ENCODE measurements at regions not wholly inside any gene's neighbourhood (a gene's known extent, or its start where the extent isn't known, plus 50 kb on each side); places are given as distances from the start of the nearest gene placed in this dataset.
"Not testable (repeated sequence)": the region's sequence is repeated elsewhere in the genome, so short reads cannot be mapped to it uniquely, and the experiment has no call there.

DNA sequence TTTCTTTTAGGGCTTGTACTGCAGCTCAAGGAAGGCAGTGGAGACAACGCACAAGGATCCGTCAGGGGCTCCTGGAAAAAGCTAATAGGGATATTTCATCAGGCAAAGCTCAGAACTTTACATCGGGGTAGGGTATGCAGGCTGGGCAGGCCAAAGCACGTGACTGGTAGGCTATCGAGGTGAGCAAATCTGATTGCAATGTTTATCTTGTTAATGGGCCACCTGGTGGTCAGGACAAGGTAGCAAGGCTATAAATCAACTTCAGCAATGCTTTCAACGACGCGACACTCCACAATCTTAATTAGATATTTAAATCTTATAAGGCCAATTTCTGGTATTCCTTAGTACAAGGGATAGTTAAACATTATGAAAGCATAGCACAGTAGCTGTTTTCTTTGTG lies 1302.8 kb upstream of the EYS start:
- Histone ChIP-seq H3K4me3 (ENCODE audit: low read length) (no peak overlapping the region), H3K9me3 (ENCODE audit: control insufficient read depth, insufficient read depth, low read length) (no peaks in the 10 kb centered on the region), H3K4me1 (ENCODE audit: control insufficient read depth, insufficient read depth, low read length) (no peaks in the 10 kb centered on the region), H3K27me3 (ENCODE audit: control insufficient read depth, insufficient read depth, low read length) (no peaks in the 10 kb centered on the region), H3K27ac (ENCODE audit: low read length) (no peak overlapping the region), H3K36me3 (ENCODE audit: control insufficient read depth, insufficient read depth, low read length) (no peaks in the 10 kb centered on the region)
- H3K27ac Mint-ChIP-seq: no peak overlapping the region
- TF ChIP-seq, protein P1, sequence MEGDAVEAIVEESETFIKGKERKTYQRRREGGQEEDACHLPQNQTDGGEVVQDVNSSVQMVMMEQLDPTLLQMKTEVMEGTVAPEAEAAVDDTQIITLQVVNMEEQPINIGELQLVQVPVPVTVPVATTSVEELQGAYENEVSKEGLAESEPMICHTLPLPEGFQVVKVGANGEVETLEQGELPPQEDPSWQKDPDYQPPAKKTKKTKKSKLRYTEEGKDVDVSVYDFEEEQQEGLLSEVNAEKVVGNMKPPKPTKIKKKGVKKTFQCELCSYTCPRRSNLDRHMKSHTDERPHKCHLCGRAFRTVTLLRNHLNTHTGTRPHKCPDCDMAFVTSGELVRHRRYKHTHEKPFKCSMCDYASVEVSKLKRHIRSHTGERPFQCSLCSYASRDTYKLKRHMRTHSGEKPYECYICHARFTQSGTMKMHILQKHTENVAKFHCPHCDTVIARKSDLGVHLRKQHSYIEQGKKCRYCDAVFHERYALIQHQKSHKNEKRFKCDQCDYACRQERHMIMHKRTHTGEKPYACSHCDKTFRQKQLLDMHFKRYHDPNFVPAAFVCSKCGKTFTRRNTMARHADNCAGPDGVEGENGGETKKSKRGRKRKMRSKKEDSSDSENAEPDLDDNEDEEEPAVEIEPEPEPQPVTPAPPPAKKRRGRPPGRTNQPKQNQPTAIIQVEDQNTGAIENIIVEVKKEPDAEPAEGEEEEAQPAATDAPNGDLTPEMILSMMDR (IDR thresholded peaks at IDR 0.05): no peak
- 65% methylated on average over 5 of the region's 8 CpGs for WGBS (ENCODE audit: insufficient coverage)
- ATAC-seq (no peak), DNase-seq (no peak)
- intact Hi-C loops (cut with micrococcal nuclease): no loop called here
- no peaks in the 10 kb centered on the region for H3K27me3 Mint-ChIP-seq (ENCODE audit: low read depth in 2 of 2)
- no peak overlapping the region for H3K4me3 Mint-ChIP-seq
- peaks cover 16 to 29% of the 10 kb centered on the region in 2 donors for H3K9me3 Mint-ChIP-seq
- peaks cover 12% of the 10 kb centered on the region for H3K36me3 Mint-ChIP-seq
- H3K4me1 Mint-ChIP-seq: no peaks in the 10 kb centered on the region

DNA sequence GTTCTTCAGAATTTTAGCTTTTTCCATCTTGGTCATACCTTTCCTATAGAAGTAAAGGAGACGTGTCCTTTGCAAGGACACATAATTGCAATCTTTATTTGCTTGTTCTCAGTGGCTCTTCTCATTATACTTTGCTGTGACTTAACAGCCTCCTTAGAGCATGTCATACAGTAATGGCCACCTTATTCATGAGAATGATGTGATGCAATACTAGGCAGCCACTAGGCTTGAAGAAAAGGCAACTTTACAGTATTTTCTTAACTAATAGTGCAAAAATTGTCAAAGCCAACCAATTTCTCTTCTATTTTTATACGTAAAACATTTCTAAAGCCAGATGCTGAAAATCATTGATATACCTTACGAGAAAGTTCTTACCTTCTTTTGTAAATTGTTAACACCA lies 1296.8 kb upstream of the EYS start:
- intact Hi-C loops (cut with micrococcal nuclease): no loop called here
- H3K36me3 Mint-ChIP-seq: peaks cover 27% of the 10 kb centered on the region
- H3K4me3 ChIP-seq (ENCODE audit: low read length): no peak overlapping the region
- no peak for DNase-seq
- H3K4me1 Mint-ChIP-seq: no peaks in the 10 kb centered on the region
- no peak overlapping the region for H3K27ac Mint-ChIP-seq
- H3K27me3 Mint-ChIP-seq (ENCODE audit: low read depth in 2 of 2): no peaks in the 10 kb centered on the region
- H3K4me3 Mint-ChIP-seq: no peak overlapping the region
- no peaks in the 10 kb centered on the region for H3K4me1 ChIP-seq (ENCODE audit: control insufficient read depth, insufficient read depth, low read length)
- 79% methylated on average over 2 of the region's 3 CpGs for WGBS (ENCODE audit: insufficient coverage)
- no peak overlapping the region for H3K27ac ChIP-seq (ENCODE audit: low read length)
- no peaks in the 10 kb centered on the region for H3K9me3 ChIP-seq (ENCODE audit: control insufficient read depth, insufficient read depth, low read length)
- no peaks in the 10 kb centered on the region for H3K27me3 ChIP-seq (ENCODE audit: control insufficient read depth, insufficient read depth, low read length)
- ATAC-seq: no peak
- H3K9me3 Mint-ChIP-seq: peaks cover 15 to 21% of the 10 kb centered on the region in 2 donors
- no peaks in the 10 kb centered on the region for H3K36me3 ChIP-seq (ENCODE audit: control insufficient read depth, insufficient read depth, low read length)
- TF ChIP-seq, protein P1 (IDR thresholded peaks at IDR 0.05): no peak

DNA sequence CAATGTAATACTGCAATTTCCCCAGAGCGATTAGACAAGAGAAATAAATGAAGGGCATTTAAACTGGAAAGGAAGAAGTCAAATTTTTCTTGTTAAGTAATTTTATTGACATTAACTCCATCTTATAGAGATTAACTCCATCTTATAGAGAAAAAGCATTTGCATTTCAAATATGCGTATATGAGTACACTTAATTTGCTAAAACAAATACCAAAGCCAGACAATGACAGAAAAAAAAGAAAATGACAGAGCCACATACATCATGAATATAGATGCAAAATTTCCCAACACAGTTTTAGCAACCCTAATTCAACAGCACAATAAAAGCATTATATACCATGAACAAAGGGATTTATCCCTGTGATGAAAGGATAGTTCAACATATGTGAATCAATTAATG lies 1293.1 kb upstream of the EYS start:
- no peaks in the 10 kb centered on the region for H3K27me3 Mint-ChIP-seq (ENCODE audit: low read depth in 2 of 2)
- no peak overlapping the region for H3K4me3 Mint-ChIP-seq
- H3K4me1 Mint-ChIP-seq: no peaks in the 10 kb centered on the region
- WGBS (ENCODE audit: insufficient coverage): 91% methylated on average over 1 of the region's 2 CpGs
- Histone ChIP-seq H3K27me3 (ENCODE audit: control insufficient read depth, insufficient read depth, low read length) (no peaks in the 10 kb centered on the region), H3K36me3 (ENCODE audit: control insufficient read depth, insufficient read depth, low read length) (no peaks in the 10 kb centered on the region), H3K4me3 (ENCODE audit: low read length) (no peak overlapping the region), H3K27ac (ENCODE audit: low read length) (no peak overlapping the region), H3K9me3 (ENCODE audit: control insufficient read depth, insufficient read depth, low read length) (no peaks in the 10 kb centered on the region), H3K4me1 (ENCODE audit: control insufficient read depth, insufficient read depth, low read length) (no peaks in the 10 kb centered on the region)
- TF ChIP-seq, protein P1 (IDR thresholded peaks at IDR 0.05): no peak
- H3K27ac Mint-ChIP-seq: no peak overlapping the region
- ATAC-seq: no peak
- peaks cover 10 to 13% of the 10 kb centered on the region in 2 donors for H3K9me3 Mint-ChIP-seq
- intact Hi-C loops (cut with micrococcal nuclease): no loop called here
- no peak for DNase-seq
- H3K36me3 Mint-ChIP-seq: peaks cover 15% of the 10 kb centered on the region

DNA sequence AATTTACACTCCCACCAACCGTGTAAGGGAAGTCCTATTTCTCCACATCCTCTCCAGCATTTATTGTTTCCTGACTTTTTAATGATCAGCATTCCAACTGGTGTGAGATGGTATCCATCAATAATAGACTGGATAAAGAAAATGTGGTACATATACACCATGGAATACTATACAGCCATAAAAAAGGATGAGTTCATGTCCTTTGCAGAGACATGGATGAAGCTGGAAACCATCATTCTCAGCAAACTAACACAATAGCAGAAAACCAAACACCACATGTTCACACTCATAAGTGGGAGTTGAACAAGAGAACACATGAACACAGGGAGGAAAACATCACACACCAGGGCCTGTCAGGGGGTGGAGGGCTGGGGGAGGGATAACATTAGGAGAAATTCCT lies 1290.6 kb upstream of the EYS start:
- H3K4me3 Mint-ChIP-seq; intact Hi-C loops (cut with micrococcal nuclease); H3K4me1 ChIP-seq (ENCODE audit: control insufficient read depth, insufficient read depth, low read length); H3K4me1 Mint-ChIP-seq; H3K27me3 ChIP-seq (ENCODE audit: control insufficient read depth, insufficient read depth, low read length); H3K36me3 ChIP-seq (ENCODE audit: control insufficient read depth, insufficient read depth, low read length); DNase-seq; H3K27ac Mint-ChIP-seq; H3K27ac ChIP-seq (ENCODE audit: low read length); H3K4me3 ChIP-seq (ENCODE audit: low read length); H3K9me3 ChIP-seq (ENCODE audit: control insufficient read depth, insufficient read depth, low read length); H3K27me3 Mint-ChIP-seq (ENCODE audit: low read depth in 2 of 2); ATAC-seq: not testable (repeated sequence)
- WGBS (ENCODE audit: insufficient coverage): 88% methylated on average over 1 of the region's 1 CpG
- Mint-ChIP-seq H3K9me3 (peaks cover 13 to 14% of the 10 kb centered on the region in 2 donors), H3K36me3 (peaks cover 15% of the 10 kb centered on the region)
